Stimulated activated CD4-positive, alpha-beta T cell treated with anti-CD3 and anti-CD28 coated beads, Interleukin-15, amount 100 ng/mL, for 1 hour (primary cell): ENCODE measurements at regions not wholly inside any gene's neighbourhood (a gene's known extent, or its start where the extent isn't known, plus 50 kb on each side); places are given as distances from the start of the nearest gene placed in this dataset.

Experiments used
- DNase-seq, 2 donors: peaks; one replicate each; pipeline ENCODE4 v3.0.0-alpha.2; 2020; ENCODE audit warnings: low read depth in 1 of 2, low spot score in 1 of 2

GRCh38 chr4:138696058-138696457, 319.5 kb upstream of the NOCT start:
- DNase-seq: no peak

DNA sequence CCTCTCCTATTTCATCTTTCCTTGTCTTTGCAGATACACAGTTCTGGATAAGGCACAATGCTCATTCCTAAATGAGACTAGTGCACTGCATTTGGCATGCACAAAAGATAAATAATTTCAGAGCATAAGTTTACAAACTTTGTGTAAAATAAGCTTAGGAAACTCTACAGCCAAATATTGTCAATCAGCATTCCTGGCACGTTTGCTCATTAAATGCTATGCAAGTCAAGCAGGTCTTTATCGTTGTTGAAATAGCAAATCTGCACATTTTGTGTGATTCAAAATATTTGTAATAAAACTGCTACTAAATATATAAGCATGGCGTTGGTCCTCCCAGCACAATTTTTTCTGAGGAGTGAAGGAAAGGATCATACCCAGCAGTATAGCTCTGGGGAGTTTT, 322.1 kb upstream of the NOCT start:
- DNase-seq: no peak

- DNase-seq: no peak
Measured at GRCh38 chr4:138692411-138692810, 323.2 kb upstream of the NOCT start.

GRCh38 chr4:138689593-138689992, 326.0 kb upstream of the NOCT start:
- DNase-seq: no peak

- DNase-seq: no peak
Measured at GRCh38 chr4:138689187-138689586, 326.4 kb upstream of the NOCT start.

DNA sequence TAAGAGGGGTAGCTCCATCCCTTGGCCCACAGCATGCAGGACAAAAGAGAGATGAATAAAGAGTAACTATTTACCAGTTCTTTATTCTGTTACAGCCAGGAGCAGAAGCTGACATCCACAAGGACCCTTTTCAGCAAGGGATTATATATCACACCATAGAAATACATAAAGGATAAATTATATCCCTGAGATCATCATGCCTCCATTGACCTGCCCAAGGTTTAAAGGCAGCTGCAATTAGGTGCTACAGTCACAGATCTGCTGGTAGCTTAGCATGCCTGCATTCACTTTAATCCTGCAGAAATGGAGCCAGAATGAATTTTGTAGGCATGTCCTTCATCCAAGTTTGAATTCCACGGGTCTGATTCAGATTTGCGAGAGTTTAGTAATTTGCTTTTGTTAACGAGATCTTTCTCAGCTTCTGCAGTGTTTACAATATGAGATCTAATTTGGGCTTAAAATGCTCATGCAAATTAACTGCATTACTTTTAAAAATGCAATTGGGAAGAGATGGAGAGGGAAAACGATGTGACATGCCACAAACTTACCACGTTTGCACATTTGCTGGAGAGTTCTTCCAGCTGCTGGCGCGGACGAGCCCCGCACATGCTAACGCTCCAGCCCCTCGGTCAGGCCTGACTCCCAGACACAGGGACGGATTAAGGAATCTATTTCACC, 327.0 kb upstream of the NOCT start:
- DNase-seq: no peak

DNA sequence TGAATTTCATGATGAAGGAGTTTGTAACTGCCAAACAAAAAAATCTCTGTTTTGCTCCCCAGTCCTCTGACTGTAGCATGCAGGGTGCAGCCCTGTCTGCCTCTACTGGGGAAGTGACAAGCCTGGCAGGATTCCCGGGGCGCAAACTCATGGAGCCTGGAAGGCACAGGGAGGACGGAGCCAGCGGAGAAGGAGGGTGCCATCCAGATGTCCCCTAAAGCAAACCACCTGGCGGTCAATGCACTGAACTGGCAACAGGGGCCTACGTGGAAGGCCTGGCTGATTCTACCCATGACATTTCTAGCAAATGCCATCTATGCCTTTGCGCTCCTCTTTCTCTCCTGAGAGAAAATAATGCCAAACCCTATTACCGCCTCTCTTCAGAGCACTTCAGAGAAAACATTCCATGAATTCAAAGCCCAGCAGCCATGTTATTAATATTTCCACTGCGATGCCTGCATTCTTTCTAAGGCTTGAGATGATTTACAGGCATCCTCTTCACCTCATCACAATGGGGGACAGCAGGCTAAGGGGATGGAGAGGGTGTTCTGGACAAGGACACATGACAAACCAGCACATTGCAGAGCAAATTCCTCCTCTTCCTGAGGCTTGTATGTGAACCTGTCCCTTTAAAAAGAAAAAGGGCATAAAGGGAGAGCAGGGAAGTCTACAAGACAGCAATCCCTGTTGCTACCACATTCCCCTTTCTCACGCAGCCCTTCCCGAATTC, 329.3 kb upstream of the NOCT start:
- no peak for DNase-seq

DNA sequence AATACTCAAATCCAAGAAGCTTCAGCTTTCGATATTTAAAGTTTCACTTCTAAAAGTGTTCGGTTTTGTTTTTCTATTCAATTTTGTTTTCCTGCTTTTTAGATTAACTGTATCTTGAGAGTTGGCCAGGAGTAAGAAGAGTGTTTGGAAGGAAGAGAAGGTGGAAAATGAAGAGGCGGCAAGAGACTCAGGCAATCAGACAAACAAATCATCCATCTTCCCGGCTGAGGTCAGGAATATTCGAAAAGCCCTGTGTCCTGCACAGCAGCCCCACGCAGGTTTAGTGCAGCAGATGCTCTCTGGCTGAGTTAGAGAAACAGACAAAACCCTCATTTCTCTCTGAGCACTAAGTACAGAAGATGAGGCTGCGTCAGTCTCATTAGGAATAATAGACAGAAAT, 330.3 kb upstream of the NOCT start:
- no peak for DNase-seq

DNA sequence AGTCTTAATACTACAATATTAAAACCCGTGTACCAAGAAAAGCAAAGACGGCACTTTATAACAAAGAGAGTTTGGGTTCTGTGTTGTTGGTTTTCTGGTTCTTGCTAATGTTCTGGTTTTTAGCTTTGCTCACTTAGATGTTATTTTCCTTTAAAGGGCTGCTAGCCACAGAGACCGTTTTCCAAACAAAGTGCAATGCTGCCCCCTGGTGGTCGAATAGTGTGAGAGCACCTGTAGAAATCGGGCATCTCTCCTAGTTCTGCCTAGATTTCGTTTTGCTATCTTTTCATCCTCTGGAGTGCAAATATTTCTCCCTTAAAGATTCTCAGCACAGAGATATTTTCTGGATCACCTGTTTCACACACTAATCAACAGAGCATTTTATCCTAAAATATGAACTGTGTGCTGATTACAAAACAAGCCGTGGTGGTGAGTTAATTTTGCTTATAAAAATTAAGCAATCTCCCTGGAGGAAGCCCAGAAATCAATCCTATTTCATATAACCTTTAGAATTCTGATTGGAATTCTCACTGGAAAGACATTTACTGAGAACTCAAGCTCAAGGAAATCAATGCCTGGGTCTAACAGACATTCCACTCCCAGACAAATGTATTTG, 334.5 kb upstream of the NOCT start:
- peak; percentile 13 to 45 for DNase-seq

DNA sequence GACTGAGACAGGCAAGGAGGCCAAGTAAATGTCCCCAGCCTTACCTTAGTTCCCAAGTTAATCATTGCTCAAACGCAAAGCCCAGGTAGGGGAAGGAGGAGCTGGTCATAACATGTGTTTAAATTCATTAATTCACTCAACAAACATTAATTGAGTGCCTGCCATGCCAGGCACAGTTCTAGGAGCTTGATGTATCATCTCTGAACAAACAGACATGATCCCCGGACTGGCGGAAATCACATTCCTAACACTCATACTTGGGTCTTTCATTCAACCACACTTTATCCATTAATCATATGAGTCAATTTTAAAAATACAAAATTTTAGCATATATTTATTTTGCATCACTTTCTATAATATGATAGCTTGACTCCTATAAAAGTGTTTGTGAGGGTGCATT, 335.3 kb upstream of the NOCT start:
- DNase-seq: no peak

GRCh38 chr4:138678985-138679746, 336.4 kb upstream of the NOCT start:
- DNase-seq: no peak

DNA sequence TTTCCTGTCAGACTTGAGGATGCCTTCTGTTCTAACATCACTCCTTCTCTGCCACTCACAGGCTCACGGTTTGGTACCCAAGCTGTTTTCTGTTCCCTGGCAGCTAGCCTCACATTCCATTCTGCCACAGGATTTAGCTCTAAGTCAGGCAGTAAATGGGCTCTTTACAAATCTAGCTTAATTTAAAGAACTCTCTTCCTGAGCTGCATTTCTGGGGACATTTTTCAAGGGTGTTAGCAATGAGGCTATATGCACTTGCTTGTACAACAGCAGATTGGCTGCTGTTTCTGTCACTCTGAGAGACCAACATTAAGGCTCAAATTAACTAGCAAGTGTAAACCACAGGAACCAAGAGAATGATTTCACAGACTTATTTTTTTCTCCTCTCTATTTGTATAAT, 337.8 kb upstream of the NOCT start:
- DNase-seq: no peak

DNA sequence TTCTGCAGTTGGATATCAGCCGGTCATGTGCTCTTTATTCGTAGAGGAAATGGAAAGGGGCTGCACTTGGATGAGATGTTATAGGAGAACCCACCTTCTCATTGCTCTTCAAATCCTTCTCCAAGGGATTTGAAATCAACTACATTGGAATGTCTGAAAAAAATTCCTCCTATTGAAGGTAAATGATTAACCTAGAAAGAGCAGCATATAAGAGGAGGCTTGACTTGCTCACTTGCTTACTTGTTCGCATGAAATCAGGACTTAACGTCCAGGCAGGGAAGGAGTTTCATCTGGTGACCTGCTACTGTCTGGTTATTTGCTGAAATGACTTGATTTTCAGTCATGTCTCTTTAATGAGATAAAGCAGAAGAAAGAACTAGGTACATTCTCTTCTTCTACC, 338.4 kb upstream of the NOCT start:
- DNase-seq: no peak

- DNase-seq: no peak
Measured at GRCh38 chr4:138675685-138676084, 339.9 kb upstream of the NOCT start.

- DNase-seq: no peak
Measured at GRCh38 chr4:138674209-138674608, 341.4 kb upstream of the NOCT start.

GRCh38 chr4:138673053-138673452, 342.5 kb upstream of the NOCT start:
- no peak for DNase-seq

GRCh38 chr4:138672393-138672976, 343.1 kb upstream of the NOCT start:
- no peak for DNase-seq

DNA sequence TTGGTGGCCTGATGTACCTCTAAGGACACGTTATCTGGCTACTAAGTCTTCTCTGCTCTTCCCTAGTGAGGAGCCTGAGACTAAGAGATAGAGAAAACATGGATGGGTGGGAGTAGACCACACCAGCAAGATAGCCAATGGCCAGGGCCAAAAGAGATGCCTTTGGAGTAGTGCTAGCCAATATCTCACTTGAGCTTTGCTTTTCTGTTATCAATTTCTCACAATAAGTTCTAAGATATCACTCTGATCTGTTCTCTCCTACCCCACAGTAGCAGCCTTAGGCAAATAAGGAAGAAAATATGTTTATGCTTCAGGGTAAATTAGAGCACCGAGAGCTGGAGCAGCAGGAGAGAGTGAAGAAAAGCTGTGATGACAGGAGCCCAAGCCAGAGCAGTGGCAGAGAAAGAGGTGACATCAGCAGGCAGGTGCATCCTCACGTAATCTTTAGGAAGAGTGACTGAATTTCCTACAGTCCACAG, 343.9 kb upstream of the NOCT start:
- DNase-seq: no peak

GRCh38 chr4:138671106-138671505, 344.5 kb upstream of the NOCT start:
- no peak for DNase-seq

- DNase-seq: no peak
Measured at GRCh38 chr4:138670681-138671080, 344.9 kb upstream of the NOCT start.
